Fibroblast of lung (primary cell): ENCODE measurements at regions not wholly inside any gene's neighbourhood (a gene's known extent, or its start where the extent isn't known, plus 50 kb on each side); places are given as distances from the start of the nearest gene placed in this dataset.

Experiments
- DNase-seq, 2 donors: peaks; one replicate each; pipeline versions ENCODE4 v3.0.0 to v3.0.0-alpha.2; 2010; ENCODE audit warnings: low read depth in 2 of 2
- H2AFZ ChIP-seq: 2 replicates; pipeline ENCODE4 v1.5.1; 2012; ENCODE audit warnings: low read length, control low read depth, inconsistent platforms
- H3K27ac ChIP-seq: 2 replicates; pipeline ENCODE4 v1.5.1; 2011; ENCODE audit warnings: low read length, control low read depth; ENCODE audit not compliant: insufficient read depth
- H3K27me3 ChIP-seq: 2 replicates; pipeline ENCODE4 v1.5.1; 2011; ENCODE audit warnings: mild to moderate bottlenecking, low read length; ENCODE audit not compliant: control insufficient read depth, insufficient read depth
- H3K36me3 ChIP-seq: 2 replicates; pipeline ENCODE4 v1.5.1; 2011; ENCODE audit warnings: low read length; ENCODE audit not compliant: control insufficient read depth, insufficient read depth
- H3K4me1 ChIP-seq: 2 replicates; pipeline ENCODE4 v1.5.1; 2011; ENCODE audit warnings: low read length; ENCODE audit not compliant: control insufficient read depth, insufficient read depth; ENCODE audit errors: extremely low read depth
- H3K4me2 ChIP-seq: 2 replicates; pipeline ENCODE4 v1.5.1; 2011; ENCODE audit warnings: low read length, control low read depth; ENCODE audit not compliant: insufficient read depth; ENCODE audit errors: extremely low read depth
- H3K4me3 ChIP-seq, 4 experiments: fragments of 200-600 bp in 1 of 4; sonication (generic) in 1 of 4; replicated peaks in 1 of 4; 2 replicates each; pipeline ENCODE4 v1.5.1; 2011 to 2016; ENCODE audit warnings: low read length in 4 of 4, low read depth in 3 of 4, mild to moderate bottlenecking in 3 of 4, control low read depth in 2 of 4, inconsistent platforms in 1 of 4, mixed read lengths in 1 of 4; ENCODE audit not compliant: insufficient read depth in 1 of 4; ENCODE audit errors: control extremely low read depth in 1 of 4
- H3K79me2 ChIP-seq: 2 replicates; pipeline ENCODE4 v1.5.1; 2012; ENCODE audit warnings: mild to moderate bottlenecking, low read length, inconsistent platforms; ENCODE audit not compliant: control insufficient read depth, insufficient read depth
- H3K9ac ChIP-seq: 2 replicates; pipeline ENCODE4 v1.5.1; 2011; ENCODE audit warnings: mild to moderate bottlenecking, low read length, control low read depth; ENCODE audit not compliant: insufficient read depth
- H3K9me3 ChIP-seq: 2 replicates; pipeline ENCODE4 v1.5.1; 2012; ENCODE audit warnings: low read depth, low read length; ENCODE audit not compliant: control insufficient read depth, insufficient read depth
- H4K20me1 ChIP-seq: 2 replicates; pipeline ENCODE4 v1.5.1; 2011; ENCODE audit warnings: low read length; ENCODE audit not compliant: control insufficient read depth, insufficient read depth; ENCODE audit errors: extremely low read depth
- EZH2 ChIP-seq: IDR thresholded peaks from 2 replicates; pipeline ENCODE4 v1.5.1; 2012; ENCODE audit warnings: low read length, control low read depth, mild to moderate bottlenecking; ENCODE audit errors: missing control alignments
- TF ChIP-seq, protein P1 (sequence below), 2 donors: IDR thresholded peaks in 1 of 2; conservative IDR thresholded peaks in 1 of 2; 1 replicate in 1 of 2; 2 replicates in 1 of 2; pipeline ENCODE4 v1.5.1; 2011 to 2012; ENCODE audit warnings: low read length in 2 of 2, control low read depth in 1 of 2, inconsistent platforms in 1 of 2, low read depth in 1 of 2, mild to moderate bottlenecking in 1 of 2

DNA sequence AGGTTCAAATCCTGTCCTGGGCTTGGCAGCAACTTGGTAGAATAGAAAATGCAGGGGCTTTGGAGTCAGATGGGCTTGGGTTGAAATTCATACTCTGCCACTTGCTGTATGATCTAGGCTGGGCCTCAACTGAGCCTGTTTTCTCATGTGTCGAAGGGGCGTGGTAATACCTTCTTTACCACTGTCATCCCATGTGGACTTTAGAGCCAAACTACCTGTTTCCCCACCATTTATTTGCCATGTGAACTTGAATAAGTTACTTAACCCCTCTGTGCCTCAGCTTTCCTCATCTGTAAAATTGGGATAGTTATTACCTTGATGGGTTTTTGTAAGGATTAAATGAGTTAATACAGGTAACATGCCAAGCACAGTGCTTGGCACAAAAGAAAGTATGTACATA lies 106.0 kb downstream of the COPRS start:
- no peak for TF ChIP-seq EZH2
- TF ChIP-seq, protein P1, sequence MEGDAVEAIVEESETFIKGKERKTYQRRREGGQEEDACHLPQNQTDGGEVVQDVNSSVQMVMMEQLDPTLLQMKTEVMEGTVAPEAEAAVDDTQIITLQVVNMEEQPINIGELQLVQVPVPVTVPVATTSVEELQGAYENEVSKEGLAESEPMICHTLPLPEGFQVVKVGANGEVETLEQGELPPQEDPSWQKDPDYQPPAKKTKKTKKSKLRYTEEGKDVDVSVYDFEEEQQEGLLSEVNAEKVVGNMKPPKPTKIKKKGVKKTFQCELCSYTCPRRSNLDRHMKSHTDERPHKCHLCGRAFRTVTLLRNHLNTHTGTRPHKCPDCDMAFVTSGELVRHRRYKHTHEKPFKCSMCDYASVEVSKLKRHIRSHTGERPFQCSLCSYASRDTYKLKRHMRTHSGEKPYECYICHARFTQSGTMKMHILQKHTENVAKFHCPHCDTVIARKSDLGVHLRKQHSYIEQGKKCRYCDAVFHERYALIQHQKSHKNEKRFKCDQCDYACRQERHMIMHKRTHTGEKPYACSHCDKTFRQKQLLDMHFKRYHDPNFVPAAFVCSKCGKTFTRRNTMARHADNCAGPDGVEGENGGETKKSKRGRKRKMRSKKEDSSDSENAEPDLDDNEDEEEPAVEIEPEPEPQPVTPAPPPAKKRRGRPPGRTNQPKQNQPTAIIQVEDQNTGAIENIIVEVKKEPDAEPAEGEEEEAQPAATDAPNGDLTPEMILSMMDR (conservative IDR thresholded peaks at IDR 0.05 in 1 of 2, IDR thresholded peaks at IDR 0.05 in 1 of 2; ENCODE audit: low read depth in 1 of 2, low read length in 2 of 2): no peak
- Histone ChIP-seq H3K9me3 (no peaks in the 10 kb centered on the region), H3K4me3 (no peak overlapping the region), H3K27me3 (no peaks in the 10 kb centered on the region), H4K20me1 (no peaks in the 10 kb centered on the region), H3K27ac (no peak overlapping the region), H3K79me2 (no peaks in the 10 kb centered on the region), H3K4me1 (peaks cover 14% of the 10 kb centered on the region), H2AFZ (no peak overlapping the region), H3K36me3 (no peaks in the 10 kb centered on the region), H3K9ac (no peak overlapping the region), H3K4me2 (no peak overlapping the region)
- no peak for DNase-seq

DNA sequence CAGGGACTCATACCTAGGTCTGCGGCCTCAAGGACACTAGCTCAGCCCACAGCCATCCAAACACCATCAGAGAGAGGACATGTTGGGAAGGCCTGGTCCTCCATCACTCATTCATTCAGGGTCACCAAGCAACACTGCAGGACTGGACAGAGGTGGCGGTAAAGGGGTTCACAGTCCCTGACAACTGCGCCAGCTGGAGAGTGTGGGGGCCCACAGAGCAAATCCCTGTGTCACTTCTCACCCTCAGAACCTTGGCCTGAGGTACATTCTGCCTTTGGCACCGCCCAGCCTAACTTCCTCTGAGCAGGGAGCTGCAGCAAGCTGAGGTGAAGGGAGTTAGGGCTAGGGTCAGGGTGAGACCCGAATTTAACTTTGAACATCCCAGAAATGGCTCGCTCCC lies 106.5 kb downstream of the COPRS start:
- Histone ChIP-seq H4K20me1 (no peaks in the 10 kb centered on the region), H3K36me3 (no peaks in the 10 kb centered on the region), H3K9me3 (no peaks in the 10 kb centered on the region), H3K79me2 (no peaks in the 10 kb centered on the region), H3K9ac (no peak overlapping the region), H3K4me2 (no peak overlapping the region), H2AFZ (no peak overlapping the region), H3K4me3 (no peak overlapping the region), H3K27me3 (no peaks in the 10 kb centered on the region), H3K4me1 (peaks cover 14% of the 10 kb centered on the region), H3K27ac (no peak overlapping the region)
- no peak for DNase-seq
- TF ChIP-seq, protein P1 (conservative IDR thresholded peaks at IDR 0.05 in 1 of 2, IDR thresholded peaks at IDR 0.05 in 1 of 2; ENCODE audit: low read depth in 1 of 2, low read length in 2 of 2): no peak
- TF ChIP-seq EZH2: no peak

DNA sequence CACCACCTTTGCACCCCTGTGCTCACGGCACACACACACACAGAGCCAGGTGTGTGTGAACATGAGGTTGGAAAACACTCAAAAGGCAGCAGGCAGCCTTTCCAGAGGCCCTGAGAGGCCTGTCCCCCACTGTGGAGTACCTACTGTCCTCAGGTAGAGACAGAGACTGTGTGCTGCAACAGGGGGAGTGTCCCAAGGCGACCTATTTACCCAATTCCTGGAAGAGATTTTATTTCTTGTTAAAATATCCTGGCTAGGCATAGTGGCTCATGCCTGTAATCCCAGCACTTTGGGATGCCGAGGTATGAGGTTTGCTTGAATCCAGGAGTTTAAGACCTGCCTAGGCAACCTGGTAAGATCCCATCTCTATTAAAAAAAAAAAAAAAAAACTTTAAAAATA lies 108.5 kb downstream of the COPRS start:
- no peaks in the 10 kb centered on the region for H3K9me3 ChIP-seq
- no peak overlapping the region for H3K27ac ChIP-seq
- H3K9ac ChIP-seq: no peak overlapping the region
- H4K20me1 ChIP-seq: no peaks in the 10 kb centered on the region
- peaks cover 24% of the 10 kb centered on the region for H3K4me1 ChIP-seq
- H3K4me3 ChIP-seq: no peak overlapping the region
- H3K4me2 ChIP-seq: no peak overlapping the region
- no peaks in the 10 kb centered on the region for H3K79me2 ChIP-seq
- DNase-seq: no peak
- TF ChIP-seq, protein P1 (conservative IDR thresholded peaks at IDR 0.05 in 1 of 2, IDR thresholded peaks at IDR 0.05 in 1 of 2; ENCODE audit: low read depth in 1 of 2, low read length in 2 of 2): no peak
- no peak for TF ChIP-seq EZH2
- H2AFZ ChIP-seq: no peak overlapping the region
- no peaks in the 10 kb centered on the region for H3K27me3 ChIP-seq
- H3K36me3 ChIP-seq: no peaks in the 10 kb centered on the region
